ENCODE measurements at regions not wholly inside any gene's neighbourhood (a gene's known extent, or its start where the extent isn't known, plus 50 kb on each side); places are given as distances from the start of the nearest gene placed in this dataset.

- H3K4me1 Mint-ChIP-seq: no peaks in the 10 kb centered on the region
- peaks cover 3% of the 10 kb centered on the region for H3K27me3 Mint-ChIP-seq (ENCODE audit: insufficient read depth, low read depth, poor library complexity)
- Histone ChIP-seq H4K20me1 (replicated peaks; ENCODE audit: insufficient read depth) (no peaks in the 10 kb centered on the region), H3K4me3 (no peak overlapping the region), H3K4me1 (ENCODE audit: insufficient read depth) (no peaks in the 10 kb centered on the region), H3K9me2 (ENCODE audit: insufficient read depth) (peaks cover 12% of the 10 kb centered on the region), H3F3A (replicated peaks; ENCODE audit: low read depth) (no peaks in the 10 kb centered on the region), H2AFZ (no peak overlapping the region), H3K27me3 (ENCODE audit: insufficient read depth) (no peaks in the 10 kb centered on the region), H3K36me3 (ENCODE audit: insufficient read depth) (no peaks in the 10 kb centered on the region), H3K27ac (ENCODE audit: low read depth) (no peak overlapping the region), H3K79me2 (replicated peaks; ENCODE audit: insufficient read depth) (no peaks in the 10 kb centered on the region), H3K4me2 (no peak overlapping the region)
- no peak overlapping the region for H3K4me3 Mint-ChIP-seq
- no peak for ATAC-seq
- TF ChIP-seq EZH2phosphoT487 (IDR thresholded peaks at IDR 0.05; ENCODE audit: unreplicated experiment): no peak
- no peak for DNase-seq (ENCODE audit: low spot score)
- no peak overlapping the region for H3K27ac Mint-ChIP-seq
- no peaks in the 10 kb centered on the region for H3K36me3 Mint-ChIP-seq (ENCODE audit: low read depth)
- peaks cover 22% of the 10 kb centered on the region; the same call in 2 of the 3 replicates for H3K9me3 Mint-ChIP-seq
These were observed 87.6 kb upstream of the ADARB2 start for GRCh38 chr10:1824928-1825327.

GRCh38 chr10:1814556-1814955, 77.2 kb upstream of the ADARB2 start:
- no peaks in the 10 kb centered on the region for H3K36me3 ChIP-seq (ENCODE audit: insufficient read depth)
- H4K20me1 ChIP-seq (replicated peaks; ENCODE audit: insufficient read depth): no peaks in the 10 kb centered on the region
- no peaks in the 10 kb centered on the region for H3K9me2 ChIP-seq (ENCODE audit: insufficient read depth)
- H3K9me3 Mint-ChIP-seq: peaks cover 5% of the 10 kb centered on the region; the same call in 1 of the 3 replicates
- H3K4me2 ChIP-seq: no peak overlapping the region
- ATAC-seq (no peak), DNase-seq (ENCODE audit: low spot score) (no peak)
- peaks cover 14% of the 10 kb centered on the region; the same call in 2 of the 3 replicates for H3K4me1 Mint-ChIP-seq
- H3K27ac ChIP-seq (ENCODE audit: low read depth): no peak overlapping the region
- H3K4me3 ChIP-seq: no peak overlapping the region
- H3K27me3 ChIP-seq (ENCODE audit: insufficient read depth): no peaks in the 10 kb centered on the region
- peaks cover 1% of the 10 kb centered on the region for H3K27me3 Mint-ChIP-seq (ENCODE audit: insufficient read depth, low read depth, poor library complexity)
- peaks cover 13% of the 10 kb centered on the region for H3K4me1 ChIP-seq (ENCODE audit: insufficient read depth)
- H3K27ac Mint-ChIP-seq: no peak overlapping the region
- H3K79me2 ChIP-seq (replicated peaks; ENCODE audit: insufficient read depth): no peaks in the 10 kb centered on the region
- no peaks in the 10 kb centered on the region for H3F3A ChIP-seq (replicated peaks; ENCODE audit: low read depth)
- peaks cover 3% of the 10 kb centered on the region; the same call in 2 of the 3 replicates for H3K36me3 Mint-ChIP-seq (ENCODE audit: low read depth)
- H2AFZ ChIP-seq: no peak overlapping the region
- no peak overlapping the region for H3K4me3 Mint-ChIP-seq
- TF ChIP-seq ZNF462 (CRISPR knock-in tag; IDR thresholded peaks at IDR 0.05) (no peak), STAT1 (IDR thresholded peaks at IDR 0.05; ENCODE audit: unreplicated experiment) (no peak), REST (IDR thresholded peaks at IDR 0.05; ENCODE audit: unreplicated experiment) (no peak), POLR2AphosphoS5 (IDR thresholded peaks at IDR 0.05; ENCODE audit: low read depth) (no peak), EZH2 (IDR thresholded peaks at IDR 0.05; ENCODE audit: low read depth, unreplicated experiment) (no peak), ZNF114 (CRISPR knock-in tag; IDR thresholded peaks at IDR 0.05) (no peak), ETS1 (IDR thresholded peaks at IDR 0.05) (no peak), CREB1 (CRISPR knock-in tag; IDR thresholded peaks at IDR 0.05; ENCODE audit: low read depth) (no peak), ZNF331 (CRISPR knock-in tag; IDR thresholded peaks at IDR 0.05; ENCODE audit: low read depth) (no peak), NANOG (IDR thresholded peaks at IDR 0.05; ENCODE audit: borderline replicate concordance) (no peak), JUNB (IDR thresholded peaks at IDR 0.05; ENCODE audit: unreplicated experiment) (no peak), EZH2phosphoT487 (IDR thresholded peaks at IDR 0.05; ENCODE audit: unreplicated experiment) (no peak)
